Hindlimb muscle (tissue), 1 donor: ENCODE measurements at regions not wholly inside any gene's neighbourhood (a gene's known extent, or its start where the extent isn't known, plus 50 kb on each side); places are given as distances from the start of the nearest gene placed in this dataset.

Experiments
- DNase-seq: peaks from one replicate; pipeline ENCODE4 v3.0.0-alpha.2; 2013

- DNase-seq, result no peak
Observed at GRCh38 chr17:77585142-77585860, 373.2 kb upstream of the TNRC6C start.

DNA sequence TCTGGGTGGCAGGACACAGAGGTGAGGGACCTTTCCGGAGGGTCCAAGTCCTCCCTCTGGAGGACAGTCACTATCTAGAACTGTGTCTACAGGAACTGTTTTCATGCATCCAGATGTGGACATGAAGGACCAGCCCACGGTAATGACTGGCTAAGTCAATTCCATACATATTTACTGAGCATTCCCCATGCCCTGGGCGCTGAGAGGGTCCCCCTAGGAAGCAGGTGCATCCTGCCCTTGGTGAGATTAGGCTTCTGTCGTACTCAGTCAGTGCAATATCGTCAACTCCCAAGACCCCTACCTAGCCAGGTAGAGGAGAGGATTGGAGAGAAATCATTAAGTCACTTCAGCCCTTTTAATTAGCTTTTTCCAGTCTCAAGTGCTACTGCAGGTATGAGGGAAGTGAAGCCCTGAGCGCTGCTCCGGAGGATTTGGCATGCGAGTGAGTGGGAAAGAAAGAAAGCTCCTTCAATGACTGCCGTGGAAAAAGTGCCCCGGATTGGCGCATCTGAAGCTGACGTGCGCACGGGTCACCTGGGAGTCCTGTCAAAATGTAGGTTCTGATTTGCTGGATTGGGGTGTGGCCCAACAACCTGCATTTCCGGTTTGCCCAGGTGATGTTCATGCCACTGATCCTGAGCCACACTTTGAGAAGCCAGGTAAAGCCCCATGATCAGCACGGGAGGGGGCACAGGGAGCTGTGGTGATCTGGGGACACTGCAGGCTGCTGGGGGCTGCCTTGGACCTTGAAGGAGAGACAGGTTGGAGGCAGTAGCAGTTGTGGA lies 367.4 kb upstream of the TNRC6C start:
- no peak for DNase-seq

- DNase-seq, result no peak
Observed at GRCh38 chr17:77592106-77592865, 366.2 kb upstream of the TNRC6C start.

DNA sequence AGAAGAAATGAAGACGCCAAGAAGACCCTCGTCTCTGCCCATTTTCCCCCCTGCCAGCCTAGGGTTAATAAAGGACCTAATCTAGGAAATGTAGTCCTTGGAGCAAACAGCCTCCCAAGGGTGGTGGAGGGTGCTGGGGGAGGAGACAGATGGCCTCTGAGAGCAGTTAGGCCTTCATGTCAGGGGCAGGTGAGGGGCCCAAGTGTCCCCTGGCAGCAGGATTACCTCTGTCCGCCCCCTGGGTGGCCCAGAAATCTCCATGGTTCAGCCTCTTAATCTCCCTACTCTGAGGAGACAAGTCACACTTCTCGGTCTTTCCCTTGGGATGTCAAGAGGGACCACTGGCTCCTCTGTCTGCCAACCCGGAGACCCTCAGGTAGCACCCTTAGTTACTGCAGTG lies 365.4 kb upstream of the TNRC6C start:
- no peak for DNase-seq

- no peak for DNase-seq
Observed at GRCh38 chr17:77594416-77595209, 363.9 kb upstream of the TNRC6C start.

- DNase-seq, result no peak
Observed at GRCh38 chr17:77596491-77597417, 361.7 kb upstream of the TNRC6C start.

DNA sequence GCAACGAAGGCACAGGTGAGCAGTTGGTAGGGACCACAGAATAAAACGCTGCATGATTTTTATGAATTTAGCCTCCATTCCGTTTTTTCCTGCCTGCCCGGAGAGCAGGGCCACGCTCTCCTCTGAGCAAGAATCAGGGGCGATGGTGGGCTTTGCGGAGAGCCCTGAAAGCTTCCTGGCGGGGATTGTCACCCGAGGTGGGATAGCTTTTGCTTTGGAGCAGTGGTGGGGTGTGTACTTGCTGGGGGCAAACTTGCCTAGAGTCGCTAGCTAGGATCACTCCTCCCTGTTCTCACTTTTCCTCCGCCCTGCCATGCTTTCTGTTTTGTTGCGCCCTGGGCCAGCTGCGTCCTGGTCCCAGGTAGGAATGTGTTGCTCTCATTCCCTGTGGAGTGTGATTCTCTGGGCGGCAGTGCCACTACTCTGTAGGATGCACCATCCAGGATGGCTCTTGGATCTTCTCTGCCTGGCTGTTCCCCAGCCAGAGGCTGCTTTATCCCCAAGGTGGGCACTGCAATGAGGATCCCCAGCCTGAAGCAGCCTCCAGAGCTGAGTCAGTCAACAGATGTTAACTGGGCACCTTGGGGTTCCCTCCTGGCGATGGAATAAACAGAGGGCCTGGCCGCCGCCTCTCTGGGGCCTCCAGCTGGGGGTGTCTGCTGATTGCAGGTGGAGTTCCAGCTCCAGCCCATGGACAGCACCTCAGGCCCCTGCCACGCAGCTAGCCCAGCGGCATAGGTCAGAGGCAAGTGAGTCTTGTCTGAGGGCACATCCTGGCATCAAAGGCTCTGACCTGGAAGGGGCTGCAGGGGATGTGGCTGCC lies 360.9 kb upstream of the TNRC6C start:
- DNase-seq, result no peak

GRCh38 chr17:77598241-77598620 lies 360.3 kb upstream of the TNRC6C start:
- DNase-seq, result no peak

GRCh38 chr17:77599699-77600098 lies 358.8 kb upstream of the TNRC6C start:
- DNase-seq, result no peak

DNA sequence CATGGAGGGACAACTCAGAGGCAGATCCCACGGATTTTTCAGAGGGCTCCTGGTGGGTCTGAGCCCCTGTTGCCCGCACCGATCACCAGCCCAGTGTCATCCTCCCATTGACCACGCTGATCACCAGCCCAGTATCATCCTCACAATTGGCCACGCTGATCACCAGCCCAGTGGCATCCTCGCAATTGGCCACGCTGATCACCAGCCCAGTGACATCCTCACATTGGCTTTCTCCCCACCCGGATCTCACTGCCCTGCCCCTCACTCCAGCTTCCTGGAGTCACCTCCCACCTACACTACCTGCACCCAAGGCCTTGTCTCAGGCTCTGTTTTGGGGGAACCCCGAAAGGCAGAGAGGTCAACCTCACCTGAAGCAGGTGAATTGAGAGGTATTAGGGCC lies 358.2 kb upstream of the TNRC6C start:
- DNase-seq, result no peak

DNA sequence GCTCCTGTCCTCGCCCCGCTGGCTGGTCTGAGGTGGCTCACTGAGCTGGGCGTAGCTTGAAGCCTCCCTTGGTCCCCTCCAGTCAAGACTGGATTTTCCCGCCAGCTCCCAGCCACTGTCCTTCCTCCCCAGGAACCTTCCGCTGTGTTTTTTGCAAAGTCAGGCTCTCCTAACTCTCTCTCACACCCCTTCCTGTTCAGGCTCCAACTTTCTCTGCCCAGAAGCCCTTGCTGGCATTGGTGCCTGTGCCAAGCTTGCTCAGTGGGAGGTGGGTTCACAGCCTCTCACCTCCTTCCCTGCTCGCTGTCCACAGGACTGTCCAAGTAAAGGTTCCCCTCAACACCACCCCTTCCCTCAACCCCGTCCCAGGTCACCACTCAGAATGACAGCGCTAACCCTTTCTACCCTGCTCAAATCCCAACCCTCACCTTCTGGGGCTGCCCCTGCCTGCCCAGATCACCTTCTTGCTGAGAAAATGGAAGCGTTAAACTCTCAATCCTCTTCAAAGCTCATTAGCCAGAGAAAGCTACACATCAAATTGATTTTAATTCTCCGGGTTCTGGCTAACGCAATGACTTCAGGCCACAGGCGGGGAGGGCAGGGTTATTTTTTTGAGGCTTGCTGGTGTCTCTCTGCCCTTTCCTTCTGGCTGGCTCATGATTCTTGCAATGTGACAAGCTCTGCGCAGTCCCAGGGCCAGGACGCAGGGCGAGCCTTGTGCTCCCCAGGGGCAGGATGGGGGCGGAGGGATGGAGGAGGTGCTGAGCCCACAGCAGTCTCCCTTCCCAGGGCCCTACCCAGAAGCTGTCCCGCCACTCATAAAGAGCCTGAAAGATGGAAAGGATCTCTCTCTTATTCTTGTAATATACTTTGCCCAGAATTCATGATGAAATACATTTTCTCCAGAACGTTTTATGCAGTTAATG lies 357.2 kb upstream of the TNRC6C start:
- DNase-seq, result no peak

DNA sequence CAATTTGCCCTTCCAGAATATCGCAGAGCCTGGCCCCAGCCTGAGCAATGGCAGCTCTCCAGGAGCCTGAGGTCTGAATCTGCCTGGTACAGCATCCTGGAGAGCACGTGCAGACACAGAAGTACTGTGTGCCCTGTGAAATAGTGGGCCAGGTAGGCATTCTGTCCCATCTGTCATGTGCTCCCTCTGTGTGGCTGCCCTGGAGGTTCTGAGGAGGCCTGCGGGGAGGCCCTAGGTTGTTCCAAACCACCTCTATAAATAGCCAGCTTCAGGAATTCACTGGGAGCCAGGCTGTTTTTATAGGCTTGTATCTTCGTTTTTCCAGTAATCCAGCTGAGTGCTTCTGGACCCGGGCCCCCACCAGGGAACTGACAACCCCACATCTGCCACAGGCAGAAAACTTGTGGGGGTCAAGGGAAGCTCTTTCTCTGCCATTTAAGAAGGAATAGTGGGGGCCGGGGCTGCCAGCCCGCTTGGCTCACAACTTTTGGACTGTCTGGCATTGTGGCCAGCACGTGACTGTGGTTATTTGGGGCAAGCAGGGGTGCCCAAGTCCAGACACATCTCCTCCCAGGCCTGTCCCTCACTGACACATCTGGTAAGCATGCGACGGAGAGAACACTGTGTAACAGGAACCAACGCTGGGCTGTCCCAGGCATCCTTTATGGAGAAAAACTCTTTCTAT lies 356.3 kb upstream of the TNRC6C start:
- DNase-seq, result peak; percentile 40

DNA sequence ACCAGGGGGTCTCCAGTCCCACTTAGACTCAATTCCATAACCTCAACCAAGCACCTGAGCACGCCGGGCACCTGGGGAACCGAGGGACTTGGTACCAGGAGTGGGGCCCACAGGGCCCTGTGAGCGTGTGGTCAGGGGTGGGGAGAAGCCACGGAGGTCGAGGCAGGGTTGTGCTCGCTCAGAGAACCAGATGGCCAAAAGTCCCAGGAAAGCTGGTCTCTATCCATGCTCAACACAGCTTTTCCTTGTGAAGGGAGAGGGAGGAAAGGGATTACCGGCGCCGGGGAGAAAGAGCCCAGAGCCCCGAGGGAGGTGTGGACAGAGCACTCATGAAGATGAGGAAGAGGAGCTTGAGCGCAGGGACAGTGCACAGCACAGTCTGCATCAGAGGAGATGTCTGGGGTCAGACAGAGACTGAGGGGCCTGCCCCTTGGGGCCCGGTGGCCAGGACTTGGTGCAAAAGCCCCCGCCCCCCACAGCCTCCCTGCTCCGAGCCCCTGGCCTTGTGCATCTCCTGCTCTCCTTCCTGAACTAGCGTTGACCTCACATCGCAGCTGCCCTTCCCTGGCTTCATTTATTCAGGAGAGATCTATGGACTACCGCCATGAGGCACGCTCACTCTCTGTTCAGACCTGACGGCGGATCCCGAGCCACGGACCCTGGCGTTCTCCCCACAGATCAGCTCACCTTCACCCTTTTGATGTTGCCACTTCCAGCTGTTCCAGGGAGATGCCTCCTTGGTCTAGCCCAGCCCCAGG lies 355.4 kb upstream of the TNRC6C start:
- no peak for DNase-seq

DNA sequence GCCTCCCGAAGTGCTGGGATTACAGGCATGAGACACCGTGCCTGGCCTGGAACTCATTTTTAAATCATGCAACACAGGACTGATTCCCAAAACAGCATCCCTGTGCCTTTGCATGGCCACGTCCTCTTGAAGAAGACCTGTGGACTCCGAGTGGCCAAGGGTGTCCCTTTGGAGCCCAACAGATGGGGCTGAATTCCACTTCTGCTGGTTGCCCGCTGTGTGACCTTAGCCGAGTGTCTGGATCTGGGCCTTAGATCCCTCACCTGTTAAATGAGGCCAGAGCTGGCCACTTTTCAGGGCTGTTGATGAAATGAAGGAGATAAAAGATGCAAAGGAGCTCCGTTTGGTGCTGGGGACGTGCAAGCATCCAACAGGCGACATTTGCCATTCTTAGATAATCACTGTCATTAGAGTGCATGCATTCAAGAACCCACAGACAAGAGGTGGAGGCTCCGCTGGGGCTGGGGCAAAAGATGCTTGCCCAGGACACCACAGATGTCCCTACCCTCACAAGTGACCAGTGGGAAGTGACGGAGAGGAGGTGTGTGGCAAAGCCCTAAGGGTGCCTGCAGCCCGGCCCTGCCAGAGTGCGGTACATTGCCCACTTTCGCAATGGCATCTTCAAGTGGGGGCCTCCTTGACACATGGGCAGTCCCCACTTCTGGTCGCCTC lies 354.1 kb upstream of the TNRC6C start:
- DNase-seq, result no peak

- no peak for DNase-seq
Observed at GRCh38 chr17:77604973-77605313, 353.6 kb upstream of the TNRC6C start.

GRCh38 chr17:77606146-77606864 lies 352.2 kb upstream of the TNRC6C start:
- no peak for DNase-seq

- DNase-seq, result no peak
Observed at GRCh38 chr17:77606865-77607210, 351.7 kb upstream of the TNRC6C start.
